Stimulated activated CD8-positive, alpha-beta memory T cell treated with anti-CD3 and anti-CD28 coated beads, Interleukin-4, amount 100 ng/mL, for 4 hours (primary cell): ENCODE measurements at regions not wholly inside any gene's neighbourhood (a gene's known extent, or its start where the extent isn't known, plus 50 kb on each side); places are given as distances from the start of the nearest gene placed in this dataset.
"Not testable (repeated sequence)": the region's sequence is repeated elsewhere in the genome, so short reads cannot be mapped to it uniquely, and the experiment has no call there.

Source experiments
- DNase-seq, 2 donors: peaks; one replicate each; pipeline ENCODE4 v3.0.0-alpha.2; 2020; ENCODE audit warnings: low read depth in 2 of 2, low spot score in 1 of 2

GRCh38 chr2:234805836-234806235, 146.0 kb upstream of the SH3BP4 start:
- DNase-seq, result no peak

DNA sequence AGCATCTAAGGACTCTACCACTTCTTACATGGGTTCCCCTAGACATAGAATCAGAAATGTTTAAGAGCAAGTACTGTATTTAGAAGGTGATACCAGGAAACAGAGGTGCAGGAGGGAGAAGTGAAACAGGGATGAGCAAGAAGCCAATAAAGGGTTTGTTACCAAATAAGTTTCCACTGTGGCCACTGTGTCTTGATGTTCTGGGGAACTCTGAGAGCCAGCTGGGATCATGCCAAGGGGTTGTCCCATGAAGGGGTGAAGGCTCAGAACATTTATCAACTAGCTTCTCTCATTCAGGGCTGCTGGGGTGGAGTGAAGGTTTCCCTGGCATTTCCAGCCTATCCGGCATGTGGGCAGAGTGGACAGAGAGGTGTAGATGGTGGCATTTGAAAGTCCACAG, 147.1 kb upstream of the SH3BP4 start:
- no peak for DNase-seq

DNA sequence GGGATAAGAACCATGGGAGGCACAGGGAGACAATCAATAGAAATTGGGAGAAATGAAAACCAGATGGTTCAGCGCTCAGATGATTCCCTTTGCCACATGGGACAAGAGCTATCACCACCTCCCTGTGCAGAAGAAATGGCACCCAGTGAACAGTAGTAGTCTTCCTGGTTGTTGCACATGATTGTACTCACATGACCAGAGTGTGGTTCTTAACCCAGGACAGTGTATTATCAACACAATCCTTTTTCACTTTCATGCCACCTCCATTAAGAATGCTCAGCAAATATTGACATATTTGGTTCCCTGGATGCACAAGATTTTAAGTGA, 149.0 kb upstream of the SH3BP4 start:
- DNase-seq, result no peak

DNA sequence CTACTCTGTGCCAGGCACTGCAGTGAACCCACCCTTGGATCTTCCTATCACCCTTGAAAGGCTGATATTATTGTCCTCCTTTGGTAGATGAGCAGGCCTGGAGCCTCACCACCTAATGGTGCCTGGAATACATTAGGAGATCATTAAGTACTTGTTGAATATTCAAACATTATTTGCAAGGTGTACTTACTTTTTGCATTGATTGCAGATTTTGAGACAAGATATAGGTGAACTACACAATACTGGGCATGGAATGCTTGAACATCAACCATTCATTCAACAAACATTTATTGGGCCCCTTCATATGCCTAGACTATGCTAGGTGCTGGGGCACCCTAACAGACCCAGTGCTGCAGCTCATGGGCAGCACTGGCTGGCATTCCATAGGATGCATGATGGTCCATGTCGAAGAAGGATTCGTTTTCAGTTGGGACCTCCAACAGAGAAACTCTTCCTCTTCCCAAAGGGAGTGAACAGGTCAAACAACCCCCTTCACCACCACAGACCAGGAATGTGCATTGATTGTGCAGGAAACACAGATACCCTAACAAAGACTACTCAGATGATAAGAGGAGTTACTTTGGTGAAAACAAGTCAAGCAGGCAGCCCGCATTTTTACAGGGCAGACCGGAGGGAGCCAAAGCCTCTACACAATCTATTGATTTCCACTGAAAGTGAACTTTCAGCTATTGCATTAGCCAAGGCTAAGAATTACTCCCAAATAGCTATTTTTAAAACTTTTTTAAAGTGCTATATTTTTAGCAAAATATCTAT, 149.6 kb upstream of the SH3BP4 start:
- DNase-seq, result no peak

- no peak for DNase-seq
Observed at GRCh38 chr2:234797566-234798250, 154.1 kb upstream of the SH3BP4 start.

- no peak for DNase-seq
Observed at GRCh38 chr2:234796045-234796591, 155.7 kb upstream of the SH3BP4 start.

DNA sequence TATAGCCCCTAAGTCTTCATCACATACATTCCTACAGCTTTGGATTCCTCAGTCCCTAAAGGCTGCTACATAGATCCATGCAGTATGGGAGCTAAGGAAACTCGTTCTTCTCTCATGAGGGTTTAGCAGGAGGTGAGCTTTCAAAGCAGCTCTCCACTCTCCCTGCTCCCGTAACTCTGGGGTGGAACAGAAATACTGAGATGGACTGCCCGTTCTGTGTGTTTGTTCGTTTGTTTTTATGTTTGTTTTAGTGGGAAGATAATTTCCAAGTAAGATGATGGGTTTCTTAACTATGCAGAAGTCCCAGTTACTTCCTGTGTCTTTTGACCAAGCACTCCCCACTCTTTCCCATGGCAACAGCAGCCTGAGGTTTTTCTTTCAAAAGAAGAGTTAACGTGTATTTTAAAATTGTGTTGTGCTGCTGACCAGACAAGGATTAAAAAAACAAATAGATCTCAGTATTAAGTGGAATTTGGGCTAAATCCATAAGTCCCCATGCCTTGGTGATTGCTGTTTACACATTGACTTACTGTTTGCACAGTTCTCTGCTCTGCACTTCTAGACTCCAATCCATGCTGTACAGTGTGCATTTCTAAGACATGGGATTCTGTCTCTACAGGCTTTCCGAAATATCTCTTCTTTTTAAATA, 156.4 kb upstream of the SH3BP4 start:
- DNase-seq, result no peak

DNA sequence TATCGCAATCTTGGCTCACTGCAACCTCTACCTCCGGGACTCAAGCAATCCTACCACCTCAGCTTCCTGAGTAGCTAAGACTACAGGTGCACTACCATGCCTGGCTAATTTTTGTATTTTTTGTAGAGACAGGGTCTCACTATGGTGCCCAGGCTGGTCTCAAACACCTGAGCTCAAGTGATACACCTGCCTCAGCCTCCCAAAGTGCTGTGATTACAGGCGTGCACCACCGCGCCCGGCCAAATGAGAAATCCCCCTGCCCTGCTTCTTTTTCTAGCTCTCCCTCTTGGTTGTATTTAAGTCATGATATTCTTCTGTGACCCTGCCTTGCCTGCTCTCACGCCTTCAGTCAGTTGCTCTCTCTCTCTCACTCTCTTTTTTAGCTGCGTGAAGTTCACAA, 157.0 kb upstream of the SH3BP4 start:
- no peak for DNase-seq

GRCh38 chr2:234793212-234793785, 158.5 kb upstream of the SH3BP4 start:
- DNase-seq, result no peak

DNA sequence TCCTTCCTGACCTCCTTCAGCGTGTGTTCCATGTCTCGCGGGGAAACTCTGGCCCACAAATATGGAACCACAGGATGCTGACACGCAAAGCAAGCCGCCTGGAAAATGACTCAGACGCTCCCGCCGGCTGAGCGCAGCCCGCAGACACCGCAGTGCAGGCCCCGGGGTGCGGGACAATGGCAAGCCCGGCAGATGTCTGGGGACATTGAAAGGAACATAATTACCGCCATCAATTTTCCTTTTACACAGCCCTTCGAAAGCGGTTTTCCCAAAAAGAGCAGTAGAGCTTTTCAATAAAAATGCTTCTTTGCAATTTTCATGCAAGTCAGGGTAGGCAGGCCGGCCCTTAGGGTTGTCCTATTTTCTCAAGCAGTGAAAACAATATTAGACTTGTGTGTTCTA, 159.2 kb upstream of the SH3BP4 start:
- DNase-seq, result no peak

DNA sequence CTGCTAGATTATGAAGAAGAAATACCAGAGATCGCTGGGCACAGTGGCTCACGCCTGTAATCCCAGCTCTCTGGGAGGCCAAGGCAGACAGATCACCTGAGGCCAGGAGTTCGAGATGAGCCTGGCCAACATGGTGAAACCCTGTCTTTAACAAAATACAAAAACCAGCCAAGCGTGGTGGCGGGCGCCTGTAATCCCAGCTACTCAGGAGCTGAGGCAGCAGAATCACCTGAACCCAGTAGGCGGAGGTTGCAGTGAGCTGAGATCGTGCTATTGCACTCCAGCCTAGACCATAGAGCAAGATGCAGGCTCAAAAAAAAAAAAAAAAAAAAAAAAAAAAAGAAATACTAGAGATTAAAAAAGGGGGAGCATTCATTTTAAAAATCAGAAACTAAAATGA, 159.7 kb upstream of the SH3BP4 start:
- DNase-seq, result not testable (repeated sequence)

- DNase-seq, result no peak
Observed at GRCh38 chr2:234790380-234790779, 161.4 kb upstream of the SH3BP4 start.

GRCh38 chr2:234789556-234790325, 162.1 kb upstream of the SH3BP4 start:
- no peak for DNase-seq

DNA sequence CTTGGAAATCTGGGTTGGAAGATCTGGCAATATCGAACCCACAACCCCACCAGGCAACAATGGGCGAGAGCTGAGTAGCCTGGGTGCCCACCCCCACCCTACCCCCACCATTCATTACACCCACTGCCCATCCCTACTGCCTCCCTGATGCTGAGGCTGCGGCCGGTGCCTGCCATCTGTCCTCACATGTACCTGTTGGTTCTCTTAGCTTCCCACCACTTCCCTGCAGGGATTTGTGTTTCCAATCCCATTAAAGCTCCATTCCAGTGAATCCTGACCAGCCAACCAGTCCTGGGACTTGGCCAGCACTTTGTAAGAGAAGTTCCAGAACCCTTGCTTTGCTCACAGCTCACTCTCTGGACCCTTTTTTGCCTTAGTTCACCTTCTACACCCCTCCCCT, 163.0 kb upstream of the SH3BP4 start:
- no peak for DNase-seq

DNA sequence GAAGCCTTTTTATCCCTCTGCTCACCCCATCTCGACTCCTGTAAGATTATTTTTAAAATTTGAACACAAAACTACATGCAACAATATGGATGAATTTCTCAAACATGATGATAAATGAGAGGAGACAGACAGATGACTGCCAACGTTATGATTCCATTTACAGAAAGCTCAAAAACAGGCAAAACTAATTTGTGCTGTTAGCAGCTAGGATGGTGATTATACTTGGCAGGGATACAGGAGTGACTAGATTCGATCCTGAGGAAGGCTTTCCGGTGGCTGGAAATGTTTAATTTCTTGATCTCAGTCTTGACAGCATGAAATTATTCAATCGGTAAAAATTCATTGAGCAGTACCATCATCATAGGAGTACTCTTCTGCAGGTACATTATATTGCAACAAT, 163.4 kb upstream of the SH3BP4 start:
- no peak for DNase-seq

DNA sequence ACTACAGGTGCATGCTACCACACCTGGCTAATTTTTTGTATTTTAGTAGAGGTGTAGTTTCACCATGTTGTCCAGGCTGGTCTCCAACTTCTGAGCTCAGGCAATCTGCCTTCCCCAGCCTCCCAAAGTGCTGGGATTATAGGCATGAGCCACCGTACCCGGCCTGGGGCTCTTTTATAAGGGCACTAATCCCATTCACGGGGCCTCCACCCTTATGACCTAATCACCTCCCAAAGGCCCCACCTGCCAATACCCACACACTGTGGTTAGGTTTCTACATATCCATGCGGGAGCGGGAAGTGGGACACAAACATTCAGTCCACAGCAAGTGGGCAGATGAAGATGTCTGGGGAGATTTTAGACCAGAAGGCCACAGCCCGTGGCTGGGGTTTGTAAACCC, 164.7 kb upstream of the SH3BP4 start:
- no peak for DNase-seq

DNA sequence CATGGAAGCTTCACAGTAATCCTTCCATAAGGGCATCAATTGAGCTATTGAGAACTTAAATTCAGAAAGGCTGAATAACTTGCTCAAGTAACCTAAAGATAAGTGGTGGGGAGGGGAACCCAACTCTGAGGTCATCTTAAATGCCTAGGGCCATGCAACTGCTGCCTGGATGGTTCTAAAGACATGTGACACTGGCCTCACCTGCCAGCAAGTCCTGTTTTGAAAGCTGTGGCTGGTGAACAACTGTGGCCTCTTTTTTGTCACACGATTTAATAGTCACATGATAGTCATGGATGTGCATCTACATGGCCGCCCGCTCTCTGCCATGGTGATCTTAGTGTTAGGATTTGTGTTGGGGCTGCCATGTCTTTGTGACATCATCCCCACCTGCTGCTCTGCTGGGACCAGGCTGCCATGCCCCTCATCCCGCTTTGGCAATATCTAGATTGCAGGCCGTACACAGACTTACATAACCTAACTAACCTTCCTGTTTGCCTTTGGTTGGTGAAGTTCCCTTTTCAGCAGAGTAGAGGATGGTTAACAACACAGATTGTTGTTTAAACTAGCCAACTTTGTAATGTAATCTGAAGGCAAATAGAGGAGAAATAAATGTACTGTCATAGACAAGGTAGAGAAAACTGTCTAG, 177.9 kb upstream of the SH3BP4 start:
- DNase-seq, result no peak

- DNase-seq, result no peak
Observed at GRCh38 chr2:234773129-234773528, 178.7 kb upstream of the SH3BP4 start.

GRCh38 chr2:234772733-234773060, 179.1 kb upstream of the SH3BP4 start:
- no peak for DNase-seq

DNA sequence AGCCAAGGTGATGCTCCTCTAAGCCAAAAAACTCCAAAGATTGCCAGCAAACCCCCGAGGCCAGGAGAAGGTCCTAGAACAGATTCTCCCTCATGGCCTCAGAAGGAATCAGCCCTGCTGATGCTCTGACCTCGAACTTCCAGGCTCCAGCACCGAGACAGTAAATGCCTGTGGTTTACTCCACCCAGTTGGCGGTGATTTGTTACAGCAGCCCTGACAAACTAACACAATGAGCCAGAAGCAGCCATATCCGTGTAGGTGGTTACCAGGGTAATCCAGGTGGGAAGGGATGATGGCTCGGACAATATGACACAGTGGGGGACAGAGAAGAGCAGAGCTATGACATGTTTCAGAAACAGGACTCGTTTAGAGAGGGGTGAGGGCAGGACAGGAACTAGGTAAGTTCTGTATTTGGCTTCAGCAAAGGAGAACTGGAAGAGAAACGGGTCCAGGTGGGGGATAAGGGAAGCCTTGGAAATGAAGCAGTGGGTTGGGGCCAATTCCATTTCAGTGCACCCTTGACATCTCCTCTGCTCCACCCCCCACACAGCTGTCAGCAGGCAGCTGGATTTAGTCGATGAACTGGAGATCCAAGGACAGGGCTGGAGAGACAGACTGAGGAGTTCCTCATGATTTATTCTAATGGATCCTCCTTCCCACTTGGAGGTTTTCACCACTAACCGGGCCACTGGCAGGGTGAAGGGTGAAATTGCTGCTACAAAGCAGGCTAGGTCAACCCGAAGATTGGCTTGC, 179.7 kb upstream of the SH3BP4 start:
- no peak for DNase-seq
